HG03175 (cell line): ENCODE measurements at regions not wholly inside any gene's neighbourhood (a gene's known extent, or its start where the extent isn't known, plus 50 kb on each side); places are given as distances from the start of the nearest gene placed in this dataset.
"Not testable (repeated sequence)": the region's sequence is repeated elsewhere in the genome, so short reads cannot be mapped to it uniquely, and the experiment has no call there.

Experiments
- ATAC-seq: cut with Tn5 transposase; IDR thresholded peaks from one replicate; pipeline ENCODE4 v1.9.1; 2021; ENCODE audit warnings: mild to moderate bottlenecking, moderate library complexity; ENCODE audit not compliant: unreplicated experiment

DNA sequence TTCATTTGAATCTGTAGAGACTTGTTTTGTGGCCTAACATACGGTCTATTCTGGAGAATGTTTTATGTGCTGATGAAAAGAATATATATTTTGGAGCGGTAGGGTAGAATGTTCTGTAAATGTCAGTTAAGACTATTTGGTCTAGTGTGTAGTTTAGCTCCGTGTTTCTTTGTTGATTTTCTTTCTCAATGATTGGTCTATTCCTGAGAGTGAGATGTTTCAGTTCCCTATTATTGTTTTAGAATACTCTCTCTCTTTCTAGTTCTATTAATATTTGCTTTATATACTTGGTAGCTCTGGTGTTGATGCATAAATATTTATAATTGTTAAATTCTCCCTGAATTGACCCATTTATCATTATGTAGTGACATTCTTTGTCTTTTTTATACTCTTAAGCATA is 236.5 kb downstream of the GLUD2 start:
- peak; percentile 61 for ATAC-seq

GRCh38 chrX:121298499-121298898 is 251.1 kb downstream of the GLUD2 start:
- no peak for ATAC-seq

DNA sequence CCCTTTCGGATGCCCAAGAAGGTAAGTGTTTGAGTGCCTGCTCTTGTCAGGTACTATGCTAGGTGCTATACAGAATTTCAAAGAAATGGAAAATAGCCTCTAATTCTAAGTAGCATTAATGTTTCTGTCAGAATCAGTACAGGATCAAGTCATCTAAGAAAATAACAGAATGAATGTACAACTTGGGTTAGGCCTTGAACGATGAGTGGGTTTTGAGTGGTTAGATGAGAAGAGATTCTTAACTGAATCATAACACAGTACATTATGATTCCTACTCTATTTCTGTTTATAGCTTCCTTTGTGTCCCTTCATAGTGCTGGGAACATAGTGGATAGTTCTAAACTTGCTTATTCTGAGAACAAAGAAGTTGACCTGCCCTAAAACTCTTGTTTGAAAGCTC is 253.9 kb downstream of the GLUD2 start:
- ATAC-seq, result no peak

DNA sequence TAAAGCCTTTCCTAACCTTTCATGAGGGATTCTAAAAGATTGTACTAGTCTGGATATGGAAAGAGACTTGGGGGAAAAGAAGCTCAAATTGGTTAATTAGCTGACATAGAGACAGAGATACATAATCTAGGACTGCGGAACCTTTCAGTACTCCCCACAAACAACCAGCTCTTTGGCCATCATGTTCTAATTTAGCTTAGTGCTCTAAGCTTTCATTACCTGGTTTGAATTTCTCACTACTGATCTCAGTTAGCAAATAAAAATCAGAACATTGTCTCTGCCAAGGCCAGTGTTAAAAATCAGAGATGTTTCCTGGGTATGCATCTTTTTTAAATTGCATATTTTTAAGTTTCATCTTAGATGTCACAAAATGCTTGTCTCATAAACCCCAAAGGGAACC is 254.4 kb downstream of the GLUD2 start:
- ATAC-seq, result no peak

GRCh38 chrX:121307449-121307848 is 260.0 kb downstream of the GLUD2 start:
- ATAC-seq, result peak; percentile 70

DNA sequence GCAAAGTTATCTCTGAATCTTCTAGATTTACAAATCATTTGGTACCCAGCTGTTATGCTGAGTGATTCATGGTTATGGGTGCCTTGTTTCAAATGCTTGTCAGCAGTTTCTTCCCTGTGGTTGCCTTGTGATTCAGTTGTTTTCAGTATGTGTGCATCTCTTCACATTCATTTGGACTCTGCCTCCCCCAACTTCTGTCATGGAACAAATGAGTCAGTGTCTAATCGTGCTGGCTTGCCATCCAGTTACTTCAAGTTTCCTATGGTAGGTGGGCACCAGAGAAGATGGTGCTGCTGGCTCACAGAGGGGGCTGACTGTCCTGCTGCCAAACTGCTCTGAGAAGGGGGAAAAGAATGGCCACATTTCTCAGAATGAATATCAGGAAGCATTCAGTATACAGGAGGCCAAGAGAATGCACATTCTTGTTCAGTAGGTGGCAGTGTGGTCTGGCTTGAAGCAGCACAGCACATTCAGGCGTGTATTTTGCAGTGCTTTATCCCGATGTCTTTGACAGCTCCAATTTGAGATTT is 260.9 kb downstream of the GLUD2 start:
- ATAC-seq, result peak; percentile 71

GRCh38 chrX:121310820-121311219 is 263.4 kb downstream of the GLUD2 start:
- ATAC-seq, result no peak

DNA sequence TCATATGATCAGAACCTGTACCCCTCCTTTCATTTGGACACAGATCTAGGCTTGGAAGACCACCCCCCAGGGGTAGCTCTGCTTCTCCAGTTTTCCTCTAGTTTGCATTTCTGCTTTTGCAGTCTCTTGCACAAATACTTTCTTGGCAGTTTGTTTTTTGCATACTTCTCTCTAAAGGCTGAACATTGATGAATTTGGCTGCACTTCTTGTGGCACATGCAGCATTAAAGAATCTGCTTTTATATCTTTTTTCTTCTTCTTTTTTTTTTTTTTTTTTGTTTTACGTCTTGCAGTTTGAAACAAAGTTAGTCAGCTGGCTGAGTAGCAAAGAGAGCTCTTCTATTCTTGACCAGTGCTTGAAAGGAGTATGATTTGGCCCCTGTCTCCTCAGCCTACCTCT is 273.0 kb downstream of the GLUD2 start:
- no peak for ATAC-seq

GRCh38 chrX:121322159-121322558 is 274.7 kb downstream of the GLUD2 start:
- no peak for ATAC-seq

DNA sequence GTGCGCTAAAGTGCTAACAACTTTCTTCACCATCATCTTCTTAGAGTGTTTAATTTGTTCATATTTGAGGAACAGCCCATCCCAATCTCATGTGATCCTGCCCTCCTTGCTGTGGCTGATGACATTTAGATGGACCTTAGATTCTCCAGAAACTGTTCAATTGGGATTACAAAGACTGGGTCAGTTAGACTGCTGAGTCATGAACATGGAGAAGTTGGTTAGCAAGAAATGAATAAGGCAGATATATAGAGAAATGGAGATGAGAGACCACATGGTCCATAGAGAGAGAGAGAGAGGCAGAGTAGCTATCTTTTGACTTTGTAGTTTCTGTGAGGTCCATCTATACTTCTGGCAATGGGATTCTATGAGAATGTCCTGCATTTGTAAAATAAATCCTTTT is 275.9 kb downstream of the GLUD2 start:
- no peak for ATAC-seq

DNA sequence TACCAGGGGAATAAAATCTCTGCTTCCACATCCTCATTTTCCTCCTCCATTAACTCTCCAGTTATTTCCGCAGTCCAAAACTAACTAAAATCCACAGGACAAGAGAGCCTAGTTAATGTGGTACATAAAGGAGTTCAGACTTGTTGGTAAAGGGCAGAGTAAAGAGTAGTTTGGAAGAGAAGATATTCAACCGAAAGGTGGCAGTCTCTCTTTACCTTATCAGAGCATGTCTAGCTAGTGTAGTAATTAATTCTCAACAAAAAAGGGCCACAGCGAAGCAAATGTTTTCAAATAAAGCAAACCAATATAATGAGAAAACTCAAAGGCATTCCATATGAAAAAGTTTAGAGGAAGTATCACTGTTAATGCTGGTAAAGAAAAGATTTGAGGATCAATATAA is 286.5 kb downstream of the GLUD2 start:
- no peak for ATAC-seq

DNA sequence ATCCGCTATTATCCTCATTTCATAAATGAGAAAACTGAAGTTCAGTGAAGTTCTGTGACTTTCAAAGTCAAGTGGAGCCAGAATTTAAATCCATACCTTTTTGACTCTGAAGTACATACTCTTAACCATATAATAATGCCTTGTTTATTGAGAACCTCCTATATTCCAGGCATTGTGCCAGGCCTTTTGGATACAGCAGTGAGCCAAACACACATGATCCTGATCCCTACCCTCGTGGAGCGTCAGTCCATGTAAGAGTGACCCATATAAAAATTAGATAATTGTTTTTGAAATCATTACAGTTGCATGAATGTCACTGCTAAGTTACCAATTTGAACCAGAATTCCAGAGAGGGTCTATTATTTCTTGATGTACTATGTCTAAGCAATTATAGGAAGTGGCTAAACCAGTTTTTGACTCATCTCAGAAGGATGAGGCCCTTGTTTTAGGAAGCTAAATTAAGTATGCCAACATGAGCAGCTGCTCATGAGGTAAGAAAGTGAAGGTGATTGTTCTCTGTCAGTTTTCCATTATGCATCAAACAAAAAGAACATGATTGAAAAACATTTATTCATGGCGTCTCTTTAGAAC is 289.5 kb downstream of the GLUD2 start:
- ATAC-seq, result no peak

DNA sequence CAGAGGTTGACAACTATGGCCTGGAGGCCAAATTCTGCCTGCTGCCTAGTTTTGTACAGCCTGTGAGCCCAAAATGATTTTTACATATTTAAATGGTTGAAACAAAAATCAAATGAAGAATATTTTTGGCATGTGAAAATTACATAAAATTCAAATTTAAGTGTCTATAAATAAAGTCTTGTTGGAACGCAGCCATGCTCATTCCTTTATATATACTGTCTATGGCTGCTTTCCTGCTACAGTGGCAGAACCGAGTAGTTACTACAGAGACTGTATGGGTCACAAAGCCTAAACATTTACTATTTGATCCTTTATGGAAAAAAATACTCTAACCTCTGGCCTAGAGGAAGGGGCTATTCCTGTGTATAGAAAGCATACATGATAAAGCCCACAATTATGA is 290.4 kb downstream of the GLUD2 start:
- ATAC-seq, result no peak

DNA sequence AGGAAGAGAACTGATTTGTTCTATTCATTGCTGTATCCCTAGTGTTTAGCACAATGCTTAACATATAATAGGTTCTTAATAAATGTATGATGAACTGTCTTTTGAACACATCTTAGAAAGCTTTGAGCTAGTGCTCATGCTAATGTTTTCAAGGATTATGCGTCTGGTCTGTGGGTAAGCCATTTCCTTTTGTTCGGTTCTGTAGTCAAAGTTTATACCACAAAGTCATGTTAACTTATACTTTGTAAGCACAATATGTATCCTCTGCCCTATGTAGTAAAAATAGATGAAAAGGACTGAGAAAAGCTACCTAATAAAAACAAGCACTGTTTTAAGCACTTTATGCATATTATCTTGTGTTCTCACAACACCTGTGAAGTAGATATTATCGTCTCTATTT is 301.9 kb downstream of the GLUD2 start:
- ATAC-seq, result no peak

- ATAC-seq, result no peak
These were observed 308.9 kb downstream of the GLUD2 start for GRCh38 chrX:121356139-121356849.

DNA sequence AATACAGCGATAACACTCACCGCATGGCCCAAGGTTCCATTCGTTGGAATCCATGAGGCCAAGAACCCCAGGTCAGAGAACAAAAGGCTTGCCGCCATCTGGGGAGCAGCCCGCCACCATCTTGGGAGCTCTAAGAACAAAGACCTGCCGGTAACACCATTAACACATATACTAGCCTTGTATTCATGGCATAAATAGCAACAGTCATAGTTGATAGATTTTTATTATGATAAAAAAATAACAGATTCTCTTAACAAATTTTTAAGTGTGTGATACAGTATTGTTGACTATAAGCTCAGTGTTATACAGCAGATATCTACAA is 309.4 kb downstream of the GLUD2 start:
- ATAC-seq, result no peak

- no peak for ATAC-seq
These were observed 312.9 kb downstream of the GLUD2 start for GRCh38 chrX:121360280-121360679.

GRCh38 chrX:121365572-121366161 is 318.3 kb downstream of the GLUD2 start:
- ATAC-seq, result no peak

GRCh38 chrX:121374471-121374870 is 327.1 kb downstream of the GLUD2 start:
- no peak for ATAC-seq

GRCh38 chrX:121381915-121382314 is 334.5 kb downstream of the GLUD2 start:
- ATAC-seq, result not testable (repeated sequence)

- no peak for ATAC-seq
These were observed 342.7 kb downstream of the GLUD2 start for GRCh38 chrX:121389976-121390714.

- no peak for ATAC-seq
These were observed 358.4 kb downstream of the GLUD2 start for GRCh38 chrX:121405826-121406225.
